Stimulated activated naive CD4-positive, alpha-beta T cell treated with Interleukin-2 at 50 U/mL for 16 hours (primary cell): ENCODE measurements at regions not wholly inside any gene's neighbourhood (a gene's known extent, or its start where the extent isn't known, plus 50 kb on each side); places are given as distances from the start of the nearest gene placed in this dataset.

Experiments
- DNase-seq: peaks from one replicate; lab custom pipeline; 2025; lab: John Stamatoyannopoulos, UW

GRCh38 chr2:238963161-238963970 lies 115.5 kb downstream of the TWIST2 start:
- DNase-seq: no peak

GRCh38 chr2:238963971-238964328 lies 116.1 kb downstream of the TWIST2 start:
- DNase-seq: no peak

- DNase-seq: no peak
Measured at GRCh38 chr2:238964544-238965067, 116.7 kb downstream of the TWIST2 start.

GRCh38 chr2:238965371-238966071 lies 117.6 kb downstream of the TWIST2 start:
- no peak for DNase-seq

- no peak for DNase-seq
Measured at GRCh38 chr2:238966072-238966937, 118.4 kb downstream of the TWIST2 start.

GRCh38 chr2:238967031-238967977 lies 119.4 kb downstream of the TWIST2 start:
- no peak for DNase-seq

GRCh38 chr2:238967978-238968360 lies 120.1 kb downstream of the TWIST2 start:
- no peak for DNase-seq

- DNase-seq: no peak
Measured at GRCh38 chr2:238968616-238969384, 120.9 kb downstream of the TWIST2 start.

- no peak for DNase-seq
Measured at GRCh38 chr2:238969857-238970256, 122.0 kb downstream of the TWIST2 start.

GRCh38 chr2:238970553-238971081 lies 122.7 kb downstream of the TWIST2 start:
- DNase-seq: peak; percentile 29

GRCh38 chr2:238971318-238972145 lies 123.6 kb downstream of the TWIST2 start:
- DNase-seq: no peak

- DNase-seq: no peak
Measured at GRCh38 chr2:238972146-238972445, 124.2 kb downstream of the TWIST2 start.

GRCh38 chr2:238973038-238973739 lies 125.3 kb downstream of the TWIST2 start:
- no peak for DNase-seq

- DNase-seq: no peak
Measured at GRCh38 chr2:238974081-238974480, 126.2 kb downstream of the TWIST2 start.

GRCh38 chr2:238974501-238975166 lies 126.7 kb downstream of the TWIST2 start:
- no peak for DNase-seq

GRCh38 chr2:238975408-238975807 lies 127.5 kb downstream of the TWIST2 start:
- DNase-seq: no peak

GRCh38 chr2:238978497-238978896 lies 130.6 kb downstream of the TWIST2 start:
- no peak for DNase-seq

- DNase-seq: no peak
Measured at GRCh38 chr2:238979636-238980035, 131.8 kb downstream of the TWIST2 start.
